MM.1S (cell line): ENCODE measurements at regions not wholly inside any gene's neighbourhood (a gene's known extent, or its start where the extent isn't known, plus 50 kb on each side); places are given as distances from the start of the nearest gene placed in this dataset.

Source experiments
- DNase-seq: peaks from one replicate; pipeline ENCODE4 v3.0.0-alpha.2; 2015
- H2AFZ ChIP-seq: fragments of 300-600 bp; sonication (generic); 2 replicates; pipeline ENCODE4 v1.6.0; 2016; ENCODE audit warnings: antibody characterized with exemption, low read length
- H3F3A ChIP-seq: fragments of 300-600 bp; sonication (generic); 2 replicates; pipeline ENCODE4 v1.6.1; 2016; ENCODE audit warnings: mild to moderate bottlenecking, antibody characterized with exemption, low read length, moderate library complexity, mixed read lengths; ENCODE audit not compliant: insufficient read depth
- H3K27ac ChIP-seq: fragments of 300-600 bp; sonication (generic); 2 replicates; pipeline ENCODE4 v1.5.1; 2016; ENCODE audit warnings: mild to moderate bottlenecking, low read length
- H3K27me3 ChIP-seq: fragments of 300-600 bp; sonication (generic); replicated peaks from 2 replicates; pipeline ENCODE4 v1.6.0; 2016; ENCODE audit warnings: low read length; ENCODE audit not compliant: insufficient read depth
- H3K36me3 ChIP-seq: fragments of 300-600 bp; sonication (generic); replicated peaks from 2 replicates; pipeline ENCODE4 v1.6.1; 2016; ENCODE audit warnings: mild to moderate bottlenecking, low read length, mixed read lengths; ENCODE audit not compliant: insufficient read depth
- H3K4me1 ChIP-seq: fragments of 300-600 bp; sonication (generic); 2 replicates; pipeline ENCODE4 v1.6.1; 2016; ENCODE audit warnings: low read length, mixed read lengths
- H3K4me2 ChIP-seq: fragments of 300-600 bp; sonication (generic); 2 replicates; pipeline ENCODE4 v1.6.0; 2016; ENCODE audit warnings: low read depth, low read length
- H3K4me3 ChIP-seq: fragments of 300-600 bp; sonication (generic); 2 replicates; pipeline ENCODE4 v1.5.1; 2016; ENCODE audit warnings: low read length, mixed read lengths
- H3K79me2 ChIP-seq: fragments of 300-600 bp; sonication (generic); 2 replicates; pipeline ENCODE4 v1.6.1; 2016; ENCODE audit warnings: mixed run types, low read length, mixed read lengths
- H3K9ac ChIP-seq: fragments of 300-600 bp; sonication (generic); 2 replicates; pipeline ENCODE4 v1.6.1; 2016; ENCODE audit warnings: low read length, mixed read lengths
- H3K9me2 ChIP-seq: fragments of 300-600 bp; sonication (generic); replicated peaks from 2 replicates; pipeline ENCODE4 v1.6.1; 2016; ENCODE audit warnings: mild to moderate bottlenecking, low read length, mixed read lengths; ENCODE audit not compliant: insufficient read depth
- H3K9me3 ChIP-seq: fragments of 300-600 bp; sonication (generic); replicated peaks from 2 replicates; pipeline ENCODE4 v1.6.1; 2016; ENCODE audit warnings: mild to moderate bottlenecking, low read length, mixed read lengths; ENCODE audit not compliant: insufficient read depth
- H4K20me1 ChIP-seq: fragments of 300-600 bp; sonication (generic); 2 replicates; pipeline ENCODE4 v1.6.1; 2016; ENCODE audit warnings: mild to moderate bottlenecking, low read length, moderate library complexity, mixed read lengths; ENCODE audit not compliant: insufficient read depth
- CTCF ChIP-seq: fragments of 300-600 bp; sonication (generic); IDR thresholded peaks from 2 replicates; pipeline ENCODE4 v1.5.1; 2016; ENCODE audit warnings: antibody characterized with exemption, low read length, mixed read lengths
- EZH2 ChIP-seq: fragments of 300-600 bp; sonication (generic); optimal IDR thresholded peaks from 2 replicates; pipeline ENCODE3; 2017; ENCODE audit warnings: low read depth, mild to moderate bottlenecking, antibody characterized with exemption, low read length, mixed read lengths
- EZH2phosphoT487 ChIP-seq: fragments of 300-600 bp; sonication (generic); IDR thresholded peaks from 2 replicates; pipeline ENCODE4 v1.6.1; 2018; ENCODE audit warnings: antibody characterized with exemption, low read length

GRCh38 chrX:9137152-9137551 lies 103.2 kb upstream of the FAM9B start:
- Histone ChIP-seq H3K9ac (no peak overlapping the region), H3K4me2 (no peak overlapping the region), H3F3A (no peaks in the 10 kb centered on the region), H3K4me3 (no peak overlapping the region), H3K27ac (no peak overlapping the region), H3K9me3 (no peaks in the 10 kb centered on the region), H3K36me3 (no peaks in the 10 kb centered on the region), H3K79me2 (no peaks in the 10 kb centered on the region), H3K9me2 (no peaks in the 10 kb centered on the region), H2AFZ (no peak overlapping the region), H3K4me1 (no peaks in the 10 kb centered on the region), H4K20me1 (no peaks in the 10 kb centered on the region), H3K27me3 (no peaks in the 10 kb centered on the region)
- TF ChIP-seq EZH2phosphoT487 (no peak), EZH2 (no peak), CTCF (no peak)
- no peak for DNase-seq

- H3K27ac ChIP-seq, result no peak overlapping the region
- H3K4me3 ChIP-seq, result no peak overlapping the region
- no peak overlapping the region for H2AFZ ChIP-seq
- no peaks in the 10 kb centered on the region for H3K79me2 ChIP-seq
- DNase-seq, result no peak
- H3K9ac ChIP-seq, result no peak overlapping the region
- H3K9me3 ChIP-seq, result no peaks in the 10 kb centered on the region
- H3K4me1 ChIP-seq, result no peaks in the 10 kb centered on the region
- no peaks in the 10 kb centered on the region for H3K36me3 ChIP-seq
- TF ChIP-seq CTCF, result no peak
- TF ChIP-seq EZH2, result no peak
- TF ChIP-seq EZH2phosphoT487, result no peak
- H3F3A ChIP-seq, result no peaks in the 10 kb centered on the region
- no peak overlapping the region for H3K4me2 ChIP-seq
- no peaks in the 10 kb centered on the region for H4K20me1 ChIP-seq
- no peaks in the 10 kb centered on the region for H3K9me2 ChIP-seq
- no peaks in the 10 kb centered on the region for H3K27me3 ChIP-seq
Observed at GRCh38 chrX:9141496-9141895, 107.6 kb upstream of the FAM9B start.

GRCh38 chrX:9144701-9145241 lies 110.8 kb upstream of the FAM9B start:
- no peak overlapping the region for H3K4me3 ChIP-seq
- H3K27me3 ChIP-seq, result no peaks in the 10 kb centered on the region
- TF ChIP-seq EZH2 (no peak), CTCF (no peak), EZH2phosphoT487 (no peak)
- H3K79me2 ChIP-seq, result no peaks in the 10 kb centered on the region
- H3K36me3 ChIP-seq, result no peaks in the 10 kb centered on the region
- H3K27ac ChIP-seq, result no peak overlapping the region
- no peaks in the 10 kb centered on the region for H3K9me3 ChIP-seq
- no peaks in the 10 kb centered on the region for H4K20me1 ChIP-seq
- no peaks in the 10 kb centered on the region for H3K4me1 ChIP-seq
- DNase-seq, result no peak
- no peak overlapping the region for H3K9ac ChIP-seq
- H3K4me2 ChIP-seq, result no peak overlapping the region
- H2AFZ ChIP-seq, result no peak overlapping the region
- H3K9me2 ChIP-seq, result no peaks in the 10 kb centered on the region
- no peaks in the 10 kb centered on the region for H3F3A ChIP-seq
